SH-SY5Y (cell line): ENCODE measurements at regions not wholly inside any gene's neighbourhood (a gene's known extent, or its start where the extent isn't known, plus 50 kb on each side); places are given as distances from the start of the nearest gene placed in this dataset.

ENCODE experiments used
- GATA2 ChIP-seq: IDR thresholded peaks from 2 replicates; pipeline ENCODE4 v1.6.1; 2011; ENCODE audit warnings: mild to moderate bottlenecking, low read depth, low read length
- GATA3 ChIP-seq: IDR thresholded peaks from 2 replicates; pipeline ENCODE4 v1.6.1; 2011; ENCODE audit warnings: low read depth, mild to moderate bottlenecking, low read length, moderate library complexity

DNA sequence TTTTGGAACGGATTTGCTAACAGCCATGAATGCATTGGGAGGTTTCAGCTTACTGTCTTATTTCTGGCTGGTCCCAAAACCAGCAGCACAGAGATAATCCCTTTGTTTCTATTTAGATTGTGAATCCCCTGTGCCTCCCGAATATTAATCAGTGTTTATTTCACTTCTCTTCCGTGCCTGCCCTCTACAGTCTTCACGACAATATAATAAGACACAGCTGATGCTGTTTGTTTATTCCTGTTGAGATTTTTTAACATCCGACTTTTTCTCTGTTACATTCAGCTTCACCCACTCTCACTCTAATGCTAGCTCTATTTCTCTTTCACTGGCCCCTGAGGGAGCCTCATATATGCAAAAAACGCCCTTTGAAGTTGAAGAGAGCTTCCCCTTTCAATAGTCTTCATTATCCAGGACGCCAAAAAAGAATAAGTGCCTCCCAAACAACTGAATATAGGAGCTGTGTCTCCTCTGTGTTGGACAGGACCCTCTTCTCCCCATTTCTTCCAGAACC, 995.3 kb downstream of the ROBO2 start:
- TF ChIP-seq GATA2 (no peak), GATA3 (no peak)
